Activated CD4-positive, alpha-beta T cell treated with anti-CD3 and anti-CD28 coated beads, Interleukin-2, amount 50 U/mL, for 1 hour (primary cell): ENCODE measurements at regions not wholly inside any gene's neighbourhood (a gene's known extent, or its start where the extent isn't known, plus 50 kb on each side); places are given as distances from the start of the nearest gene placed in this dataset.

ENCODE experiments used
- DNase-seq: peaks from one replicate; pipeline ENCODE4 v3.0.0-alpha.2; 2020

DNA sequence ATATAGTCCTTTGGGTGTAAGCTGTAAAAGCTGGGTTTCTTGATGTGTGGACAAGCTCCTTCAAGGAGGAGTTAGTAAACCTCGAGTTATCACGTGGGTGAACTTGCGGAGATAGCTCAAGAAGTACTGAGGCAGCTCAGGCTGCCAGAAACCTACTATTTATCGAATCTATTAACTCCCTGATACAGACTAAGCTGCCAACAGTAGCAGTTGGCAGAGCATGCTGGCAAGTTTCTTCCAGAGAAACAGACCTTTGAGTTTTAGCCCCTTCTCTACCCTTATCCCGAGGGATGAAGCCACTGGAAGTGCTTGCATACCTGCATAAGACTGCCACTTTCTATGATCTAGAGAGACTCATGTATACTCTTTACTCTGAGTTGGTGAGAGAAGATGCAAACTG, 624.5 kb upstream of the USP24 start:
- DNase-seq, result no peak

DNA sequence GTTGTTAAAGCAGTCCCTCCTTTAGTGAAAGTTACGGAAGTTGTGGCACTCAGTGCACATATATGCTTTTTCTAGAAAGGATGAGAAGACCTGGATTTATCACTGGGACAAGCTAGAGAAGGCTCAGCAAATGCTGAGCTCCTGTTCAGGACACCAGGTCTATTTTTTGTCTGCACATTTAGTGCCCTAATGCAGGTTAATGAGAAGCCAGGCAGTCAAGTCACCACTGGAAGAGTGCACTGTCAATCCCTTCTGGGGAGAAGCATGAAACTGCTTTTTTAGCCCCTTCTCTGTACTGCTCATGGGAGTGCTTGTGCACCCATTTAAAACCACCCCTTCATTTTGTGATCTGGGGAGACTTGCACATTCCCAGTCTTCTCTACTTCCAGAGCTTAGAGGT, 624.1 kb upstream of the USP24 start:
- no peak for DNase-seq

DNA sequence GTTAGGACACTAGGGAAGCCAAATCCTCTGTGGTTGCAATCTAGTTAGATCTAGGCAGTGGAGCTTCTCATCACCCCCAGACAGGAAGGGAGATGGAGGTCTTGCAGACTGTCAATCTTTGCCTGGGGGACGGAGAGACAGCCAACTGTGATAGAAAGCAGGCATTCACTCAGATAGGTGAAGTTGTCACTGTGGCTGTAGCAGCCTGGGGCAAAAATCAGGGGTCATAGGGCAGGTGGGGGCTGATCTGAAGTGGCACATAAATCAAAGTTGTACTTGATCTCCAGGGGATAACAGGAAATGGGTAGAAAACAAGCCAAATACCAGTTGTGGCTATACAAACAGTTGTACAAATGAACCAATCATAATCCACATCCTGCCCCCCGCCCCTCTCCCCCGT, 620.9 kb upstream of the USP24 start:
- no peak for DNase-seq

DNA sequence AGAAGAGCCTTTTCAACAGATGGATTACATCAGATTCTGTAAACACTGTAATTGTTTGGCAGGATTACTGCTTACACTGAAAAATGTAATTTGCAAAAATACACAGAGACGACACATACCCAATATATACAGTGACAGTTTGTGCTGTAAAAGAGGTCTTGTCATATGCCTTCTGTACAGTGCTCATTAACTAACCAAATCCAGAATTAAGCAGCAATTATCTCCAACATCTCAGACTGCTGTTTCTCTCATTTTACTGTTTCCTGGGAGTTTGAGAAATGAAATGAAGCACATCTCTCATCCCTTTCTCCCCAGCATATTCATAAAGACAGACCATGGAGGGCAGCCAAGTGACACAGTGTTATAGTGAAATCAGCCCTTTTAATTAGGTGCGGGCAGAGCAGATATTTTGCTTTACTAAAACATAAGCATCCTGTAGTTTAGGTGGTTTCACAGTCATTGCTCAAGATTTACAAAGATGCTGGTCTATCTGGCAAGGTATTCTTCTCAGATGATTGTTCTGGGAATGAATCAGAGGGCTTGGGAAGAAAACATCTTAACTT, 618.4 kb upstream of the USP24 start:
- DNase-seq, result no peak

DNA sequence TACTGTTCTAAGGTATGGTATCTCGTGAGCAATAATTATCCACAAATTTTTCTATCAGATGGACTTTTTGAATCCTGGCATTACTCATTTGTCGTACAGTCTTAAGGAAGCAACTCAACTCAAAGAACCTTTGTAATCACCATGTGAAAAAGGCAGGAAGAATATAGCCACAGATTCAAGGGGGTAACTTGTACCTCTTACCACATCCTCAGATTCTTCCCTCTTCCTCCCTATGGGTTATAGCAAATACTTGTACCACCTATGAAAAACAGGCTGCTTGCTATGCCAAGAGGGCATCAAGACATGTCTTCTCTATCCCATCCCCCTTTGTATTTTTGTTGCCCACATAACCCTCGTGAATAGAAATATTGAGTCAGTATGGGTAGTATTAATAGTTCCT, 616.6 kb upstream of the USP24 start:
- no peak for DNase-seq

DNA sequence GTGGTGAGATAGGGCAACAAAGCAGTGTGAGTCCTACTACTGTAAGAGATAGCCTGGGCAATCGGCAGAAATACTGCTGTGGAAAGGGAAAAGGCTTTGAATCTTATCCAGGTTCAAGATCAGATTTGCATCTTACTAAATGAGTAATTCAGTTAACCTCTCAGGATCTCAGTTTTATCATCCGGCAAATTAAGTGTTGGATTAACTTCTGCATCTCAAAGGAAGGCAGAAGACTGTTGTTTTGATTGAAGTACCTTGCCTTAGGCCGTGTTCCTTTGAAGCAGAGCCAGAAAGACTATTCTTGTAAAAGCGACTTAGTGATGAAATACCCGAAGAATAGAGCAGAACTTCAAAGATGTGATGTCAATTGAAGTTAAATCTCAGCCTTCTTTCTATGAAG, 612.9 kb upstream of the USP24 start:
- DNase-seq, result no peak

DNA sequence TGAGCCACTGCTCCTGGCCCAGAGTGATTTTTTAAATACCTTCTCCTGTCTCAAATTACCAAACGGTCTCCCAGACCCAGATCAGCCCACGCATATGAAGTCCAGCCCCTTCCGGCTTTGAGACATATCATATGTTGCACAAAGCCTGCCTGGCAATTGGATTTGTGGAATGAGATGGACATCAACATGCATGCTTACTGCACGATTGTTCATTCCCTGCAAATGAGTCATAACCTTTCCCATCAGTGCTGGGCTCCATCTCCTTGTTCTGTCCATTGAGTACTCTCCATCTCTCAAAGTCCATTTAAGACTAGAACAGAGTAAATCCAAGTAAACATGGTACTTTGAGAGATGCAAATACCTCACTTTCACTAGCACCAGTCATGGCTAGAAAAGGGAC, 612.2 kb upstream of the USP24 start:
- no peak for DNase-seq

DNA sequence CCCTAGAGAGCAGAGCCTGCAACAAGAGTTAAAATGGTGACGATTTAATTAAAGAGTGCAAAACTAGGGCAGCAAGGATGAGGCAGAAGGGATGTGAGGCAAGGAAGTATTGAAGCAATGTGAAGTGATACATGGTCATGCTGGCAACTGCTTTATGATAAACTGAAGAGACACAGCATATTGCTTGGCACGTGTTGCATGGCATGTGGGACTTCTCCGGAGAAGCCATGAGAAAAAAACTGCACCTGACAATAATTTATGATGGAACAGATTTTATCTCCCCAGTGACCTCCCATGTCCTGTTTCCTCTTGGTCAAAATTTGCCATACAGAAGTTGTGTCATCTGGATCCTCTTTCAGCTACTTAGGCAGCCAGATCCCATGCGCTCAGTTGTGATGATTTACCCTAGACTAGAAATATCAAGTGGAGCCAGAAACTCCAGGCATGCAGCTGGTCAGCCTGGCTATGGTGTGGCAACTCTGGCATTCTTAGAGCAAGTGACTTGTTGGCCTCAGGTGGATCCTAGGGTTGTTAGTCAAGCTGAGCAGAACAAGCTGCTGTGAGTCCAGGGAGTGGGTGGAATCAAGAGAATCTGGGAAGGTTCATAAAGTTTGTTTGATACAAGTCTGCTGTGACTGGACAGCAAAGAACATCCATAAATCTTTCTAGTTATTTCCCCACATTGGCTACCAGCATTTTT, 611.4 kb upstream of the USP24 start:
- no peak for DNase-seq

DNA sequence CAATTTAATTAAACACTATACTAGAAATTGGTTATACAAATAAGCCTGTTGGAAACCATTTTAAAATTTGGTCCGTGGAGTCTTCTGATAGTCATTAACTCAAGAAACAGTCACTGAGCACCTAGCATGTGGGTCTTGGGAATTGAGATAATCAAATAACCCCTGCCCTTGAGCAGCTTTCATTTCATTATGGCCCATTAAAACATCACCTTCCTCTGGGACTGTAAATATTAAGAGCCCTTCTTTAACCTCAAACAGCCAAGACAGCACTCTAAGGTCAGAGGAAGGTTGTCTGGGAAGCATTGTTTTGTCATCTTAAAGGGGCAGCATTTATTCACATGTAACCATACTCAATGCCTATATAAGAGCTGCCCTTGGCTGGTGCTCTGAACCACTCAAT, 610.3 kb upstream of the USP24 start:
- no peak for DNase-seq

DNA sequence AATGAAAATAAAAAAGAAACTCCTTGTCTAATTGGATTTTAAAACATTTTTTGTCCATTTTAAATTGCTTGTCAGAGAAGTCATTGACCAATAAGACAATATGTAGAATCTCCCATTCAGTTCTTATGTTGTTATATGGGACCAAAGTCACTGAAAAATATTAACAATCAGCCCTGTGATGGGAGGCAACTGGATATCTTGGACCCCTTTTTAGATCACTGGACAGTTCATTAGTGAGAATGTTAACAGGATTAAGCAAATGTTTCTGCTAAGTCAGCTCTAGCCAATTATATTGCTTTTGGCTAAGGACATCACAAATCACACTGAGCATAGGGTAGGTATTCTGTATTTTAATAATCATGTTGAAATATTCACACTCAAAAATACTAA, 609.1 kb upstream of the USP24 start:
- no peak for DNase-seq

DNA sequence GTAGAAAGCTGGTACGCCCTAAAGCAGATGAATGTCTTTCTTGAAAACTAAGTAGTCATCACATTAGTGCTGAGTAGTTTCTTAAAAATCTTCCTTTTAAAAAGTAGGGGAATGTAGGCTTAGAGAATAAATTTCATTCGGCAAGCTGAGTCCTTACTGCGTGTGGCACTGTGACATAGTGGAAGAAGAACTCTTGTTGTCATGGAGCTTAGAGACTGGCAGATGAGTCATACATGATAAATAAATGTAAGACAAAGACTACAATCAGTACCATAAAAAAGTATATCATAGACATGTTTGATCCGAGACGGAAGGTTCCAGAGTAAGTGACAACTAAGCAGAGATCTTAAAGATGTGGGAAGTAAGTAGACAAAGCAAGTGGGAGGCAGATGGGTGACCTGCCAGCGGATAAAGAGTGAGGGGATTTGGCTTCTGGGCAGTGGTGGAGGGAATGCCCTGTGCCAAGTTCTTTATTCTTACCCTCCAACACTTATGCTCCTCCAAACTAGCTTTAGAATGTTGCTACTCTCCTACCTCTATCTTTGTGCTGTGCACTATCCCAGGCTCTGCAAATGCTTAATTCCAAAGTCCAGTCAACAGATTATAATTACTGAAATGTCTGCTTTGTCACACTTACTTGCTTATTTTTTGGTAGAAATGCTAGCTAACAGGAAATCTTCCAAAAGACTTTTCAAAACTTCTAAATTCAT, 608.5 kb upstream of the USP24 start:
- DNase-seq, result no peak

DNA sequence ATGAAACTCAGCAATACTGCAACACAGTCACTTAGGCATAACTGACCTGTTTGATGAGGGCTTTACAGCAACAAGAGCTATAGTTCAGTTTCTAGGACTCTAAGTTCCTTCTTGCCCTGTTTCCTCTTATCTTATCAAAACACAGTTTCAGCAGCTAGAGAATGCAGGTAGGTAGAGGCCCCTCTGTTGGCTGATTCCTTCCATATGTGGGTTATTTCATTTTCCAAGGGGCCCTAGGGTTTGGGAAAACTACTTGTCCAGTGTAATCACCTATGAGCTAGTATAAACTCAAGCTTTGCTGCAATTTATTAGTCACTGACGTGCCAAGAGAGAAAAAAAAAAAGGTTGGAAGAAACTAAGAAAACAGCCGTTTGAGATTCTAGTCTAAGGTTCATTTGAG, 607.7 kb upstream of the USP24 start:
- DNase-seq, result no peak

DNA sequence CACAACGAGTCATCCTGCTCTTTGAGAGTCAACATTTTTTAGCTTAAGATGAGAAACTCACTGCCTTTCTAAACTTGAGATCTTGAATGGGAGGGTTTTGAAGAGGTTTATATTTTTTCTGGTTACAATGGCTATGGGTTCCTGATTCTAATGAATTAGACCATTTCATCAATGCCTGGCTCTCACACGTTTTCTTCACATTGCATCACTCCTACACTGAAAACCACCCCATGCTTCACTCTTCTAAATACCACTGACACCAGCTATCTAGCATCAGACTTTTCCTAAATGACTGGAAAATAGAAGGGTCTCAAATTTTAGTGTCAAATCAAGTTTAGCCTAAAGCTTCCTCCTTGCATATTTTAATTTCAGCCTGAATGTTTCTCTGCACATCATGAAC, 606.1 kb upstream of the USP24 start:
- DNase-seq, result no peak

DNA sequence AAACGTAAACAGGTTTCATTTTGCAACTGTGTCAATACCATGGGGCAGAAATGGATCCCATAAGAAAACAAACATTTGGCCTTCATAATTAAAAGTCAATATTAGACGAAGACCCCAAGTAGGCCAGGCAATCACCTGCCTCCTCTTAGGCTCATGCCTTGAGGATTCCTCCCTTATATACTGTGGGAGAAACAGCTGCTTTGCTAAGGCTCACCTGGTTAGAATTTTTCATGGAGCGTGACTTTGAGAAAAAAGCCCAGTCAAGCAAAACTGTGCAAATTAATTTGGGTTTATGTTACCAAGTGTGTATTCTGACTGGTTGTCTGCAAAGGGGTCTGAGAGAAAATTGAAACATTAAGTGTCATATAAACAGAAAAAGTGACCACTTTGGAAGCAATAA, 605.3 kb upstream of the USP24 start:
- DNase-seq, result no peak

DNA sequence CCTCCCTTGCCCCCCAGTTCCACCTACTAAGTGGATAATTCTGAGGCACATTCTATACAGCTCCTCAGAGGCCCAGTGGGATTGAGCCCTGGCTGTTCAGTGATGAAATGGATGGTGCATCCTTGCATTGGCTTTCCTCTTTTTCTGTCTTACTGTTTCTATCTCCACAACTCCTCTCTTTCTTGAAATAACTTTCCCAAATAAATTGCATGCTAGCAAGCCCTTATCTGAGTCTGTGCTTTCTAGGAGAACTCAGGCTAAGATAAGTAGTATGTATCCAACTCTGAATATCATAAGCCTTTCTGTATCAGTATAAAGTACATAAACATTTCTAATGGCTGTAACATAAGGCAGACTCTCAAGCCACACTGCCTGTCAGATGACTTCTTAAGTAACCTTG, 603.8 kb upstream of the USP24 start:
- DNase-seq, result no peak

DNA sequence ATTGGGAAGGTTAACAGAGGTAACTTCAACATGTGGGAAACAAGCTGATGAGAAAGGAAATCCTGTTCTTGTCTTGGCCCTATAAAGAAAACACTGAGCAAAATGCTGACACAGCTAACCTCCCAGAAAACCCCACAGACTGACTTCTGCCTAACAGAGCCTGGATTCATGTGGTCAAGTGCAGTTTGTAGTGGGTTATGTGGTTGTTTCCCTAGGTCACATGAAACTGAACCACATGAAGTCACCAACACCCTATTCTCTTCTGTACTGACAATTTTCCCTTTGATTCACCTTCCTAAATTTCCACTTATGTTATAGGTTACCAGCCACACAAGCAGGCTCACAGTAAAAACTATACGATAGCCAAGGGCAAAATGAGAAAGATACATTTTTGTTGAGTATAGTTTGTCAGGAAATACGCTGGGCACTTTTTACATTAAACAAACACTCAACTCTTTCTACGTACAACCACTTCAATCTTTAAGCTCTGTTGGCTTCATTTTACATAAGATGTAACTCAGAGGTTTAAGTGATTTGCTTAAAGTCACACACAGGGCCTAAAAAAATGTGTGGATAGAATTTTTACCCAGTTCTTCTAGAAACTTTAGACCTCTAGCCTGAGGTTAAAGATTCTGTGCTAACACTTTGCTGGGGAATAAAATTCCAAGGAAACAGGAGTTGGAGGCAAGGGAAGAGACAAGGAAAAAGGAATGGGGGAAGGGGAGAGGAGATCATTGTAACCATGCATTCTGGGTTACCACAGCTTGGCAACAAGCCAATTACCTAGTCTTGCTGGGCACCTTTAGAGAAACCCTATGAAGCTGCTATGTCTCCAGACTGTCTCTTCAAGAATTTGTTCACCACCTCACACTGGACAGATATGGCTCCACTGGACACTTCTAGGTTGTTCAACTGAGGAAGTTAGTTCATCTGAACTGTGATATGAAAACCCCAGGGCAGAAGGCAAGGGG, 601.6 kb upstream of the USP24 start:
- DNase-seq, result no peak

DNA sequence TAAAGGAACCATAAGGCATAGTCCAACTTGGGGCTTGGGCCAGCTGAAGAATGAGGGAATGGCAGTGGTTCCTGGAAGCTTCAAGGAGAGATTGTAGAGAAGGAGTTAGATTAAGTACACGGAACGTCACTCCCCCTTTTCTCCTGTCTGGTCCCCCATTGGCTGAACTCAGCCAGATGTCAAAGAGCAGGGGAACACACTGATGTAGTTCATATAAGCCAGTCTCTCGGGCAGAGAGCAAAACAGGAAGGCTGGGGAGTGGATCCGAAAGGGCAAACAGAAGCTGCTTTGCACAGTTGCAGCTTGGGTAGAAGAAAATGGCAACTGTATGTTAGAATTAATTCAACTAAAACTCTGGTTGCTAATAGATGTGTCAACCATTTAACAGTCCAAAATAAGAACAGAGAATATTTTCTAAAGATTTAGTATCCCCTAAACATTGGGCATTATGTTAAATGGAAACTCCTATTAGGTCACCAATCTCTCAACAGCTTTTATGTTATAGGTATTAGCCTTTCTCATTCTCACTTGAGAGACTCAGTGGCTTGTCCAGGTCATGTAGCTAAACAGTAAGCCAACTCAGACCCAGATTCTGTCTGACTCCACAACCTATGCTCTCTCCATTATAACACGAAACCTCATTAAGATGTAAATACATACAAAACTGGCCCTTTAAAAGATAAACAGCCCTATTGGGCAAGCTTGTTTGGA, 600.7 kb upstream of the USP24 start:
- no peak for DNase-seq

DNA sequence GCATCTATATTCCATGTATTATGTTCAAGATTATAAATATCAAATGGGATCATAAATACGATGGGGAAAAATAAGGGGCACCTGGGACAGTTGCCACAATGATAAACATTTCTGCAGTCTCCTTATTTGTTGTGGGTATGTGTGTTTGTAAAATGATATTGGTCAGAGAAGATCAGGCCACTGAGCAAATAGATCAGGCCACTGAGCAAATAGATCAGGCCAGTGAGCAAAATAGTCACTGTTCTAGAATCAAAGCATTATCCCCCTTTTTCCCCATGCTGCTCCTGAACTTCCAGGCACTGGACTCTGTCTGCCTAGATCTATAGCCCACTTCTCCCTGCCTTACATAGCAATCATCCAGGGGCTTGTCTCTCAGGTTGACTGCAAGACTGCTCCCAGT, 599.8 kb upstream of the USP24 start:
- DNase-seq, result no peak

DNA sequence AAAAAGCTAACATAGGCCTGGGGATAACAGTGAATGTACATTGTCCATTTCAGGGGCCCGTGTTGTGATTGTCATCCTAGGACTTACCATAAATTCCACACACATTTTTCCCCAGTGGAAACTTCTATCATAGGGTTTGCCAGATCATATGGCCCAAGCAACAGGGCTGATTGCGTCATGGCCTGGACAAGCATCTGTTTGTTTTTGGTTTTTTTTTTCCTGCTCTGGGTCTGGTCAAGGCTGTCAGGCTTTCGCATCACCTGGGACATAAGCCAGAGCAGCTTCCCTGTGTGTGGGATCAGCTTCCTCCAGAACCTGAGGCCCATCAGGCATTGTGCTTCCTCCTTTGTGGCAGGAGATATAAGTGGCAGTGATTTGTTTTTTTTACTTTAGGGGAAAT, 598.5 kb upstream of the USP24 start:
- DNase-seq, result no peak

DNA sequence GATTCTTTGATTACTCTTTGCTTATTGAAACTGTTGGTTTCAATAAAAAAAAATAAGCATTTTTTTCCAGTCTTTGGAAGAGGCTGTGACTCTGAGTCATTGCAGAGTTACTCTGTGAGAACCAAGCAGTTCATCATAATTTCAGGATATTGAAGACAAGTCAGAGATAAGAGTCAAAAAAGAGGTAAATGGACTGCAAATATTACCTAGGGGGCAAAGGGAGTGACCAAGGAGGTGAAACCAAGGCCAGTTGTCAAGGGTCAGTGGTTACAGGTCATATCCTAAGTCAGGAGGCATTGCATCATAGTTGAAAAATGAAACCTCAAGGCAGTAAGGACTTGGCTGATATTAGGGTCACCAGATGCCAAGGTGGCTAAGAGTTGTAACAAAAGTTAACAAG, 597.1 kb upstream of the USP24 start:
- DNase-seq, result no peak

DNA sequence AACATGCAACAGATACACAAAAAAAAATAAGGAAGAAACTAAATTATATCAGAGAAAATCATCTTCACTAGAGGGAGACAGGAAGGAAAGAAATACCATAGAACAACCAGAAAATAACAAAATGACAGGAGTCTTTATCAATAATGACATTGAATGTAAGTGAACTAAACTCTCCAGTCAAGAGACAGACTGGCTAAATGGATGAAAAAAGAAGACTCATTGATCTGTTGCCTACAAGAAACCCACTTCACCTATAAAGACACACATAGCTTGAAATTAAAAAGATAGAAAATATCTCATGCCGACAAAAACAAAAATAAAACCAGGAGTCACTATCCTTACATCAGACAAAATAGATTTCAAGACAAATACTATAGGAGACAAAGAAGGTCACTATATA, 593.1 kb upstream of the USP24 start:
- DNase-seq, result no peak

DNA sequence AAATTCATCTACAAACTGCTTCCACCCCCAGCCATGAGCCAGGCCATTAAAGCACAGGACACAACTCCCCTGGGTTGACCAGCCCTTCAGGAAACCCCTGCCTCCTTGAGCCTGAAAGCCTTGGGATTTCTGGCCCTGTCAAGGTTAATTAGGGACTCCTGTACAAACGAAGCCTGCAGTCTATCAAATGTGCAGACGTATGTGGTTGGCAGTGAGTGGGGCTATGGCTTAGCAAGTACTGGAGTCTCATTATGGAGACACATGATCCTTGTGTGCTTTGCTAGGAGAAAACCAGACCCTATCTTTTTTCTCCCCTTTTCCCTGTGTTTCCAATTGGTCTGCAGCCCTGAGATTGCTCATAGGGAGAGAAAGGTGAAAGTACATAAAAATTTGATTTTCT, 588.3 kb upstream of the USP24 start:
- no peak for DNase-seq

DNA sequence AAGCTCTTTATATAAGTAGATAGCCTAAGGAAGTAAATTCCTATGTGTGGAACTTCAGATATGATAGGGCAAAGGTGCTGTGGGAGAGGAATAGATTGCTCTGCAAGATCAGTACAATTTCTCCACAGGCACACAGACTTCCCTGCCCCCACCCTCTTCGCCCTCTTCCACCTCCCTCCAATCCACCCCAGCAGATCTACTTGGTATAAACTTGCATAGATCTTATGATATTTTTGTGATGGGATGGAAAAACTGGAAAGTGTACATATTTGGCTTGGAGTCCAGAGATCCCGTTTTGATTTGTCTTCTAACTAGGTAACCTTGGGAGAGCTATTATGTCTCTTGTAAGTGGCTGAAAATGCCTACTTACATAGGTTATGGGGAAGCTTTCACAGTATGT, 586.3 kb upstream of the USP24 start:
- no peak for DNase-seq
